ENCODE measurements at regions not wholly inside any gene's neighbourhood (a gene's known extent, or its start where the extent isn't known, plus 50 kb on each side); places are given as distances from the start of the nearest gene placed in this dataset.

DNA sequence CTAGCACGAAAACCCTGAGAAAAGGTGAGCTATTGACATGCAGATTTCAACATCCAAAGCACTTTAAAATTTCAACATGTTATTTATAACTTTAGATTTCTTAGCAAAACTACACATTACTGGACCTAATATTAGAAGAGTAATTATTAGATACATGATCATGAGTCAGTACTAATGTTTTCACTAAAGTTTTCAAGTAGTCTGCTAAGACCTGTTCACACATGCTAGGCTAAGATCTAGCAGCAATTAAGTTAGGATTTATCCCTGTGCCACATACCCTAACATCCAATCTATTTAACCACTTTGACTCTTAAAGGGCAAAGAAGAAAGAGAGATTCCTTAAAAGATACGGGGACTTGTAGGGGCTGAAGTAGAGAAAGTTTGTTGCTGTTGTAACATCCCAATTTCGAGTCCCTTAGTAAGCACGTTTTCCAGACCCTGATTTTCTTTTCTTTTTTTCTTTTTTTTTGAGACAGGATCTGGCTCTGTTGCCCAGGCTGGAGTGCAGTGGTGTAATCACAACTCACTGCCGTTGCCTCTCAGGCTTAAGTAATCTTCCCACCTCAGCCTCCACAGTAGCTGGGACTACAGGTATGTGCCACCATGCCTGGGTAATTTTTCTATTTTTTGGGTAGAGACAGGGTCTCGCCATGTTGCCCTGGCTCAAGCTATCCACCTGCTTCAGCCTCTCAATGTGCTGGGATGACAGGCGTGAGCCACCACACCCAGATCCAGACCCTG lies 102.5 kb upstream of the ATF7IP start:
- no peak overlapping the region for H3K27ac ChIP-seq (ENCODE audit: low read depth in 2 of 2, low read length in 2 of 2)

DNA sequence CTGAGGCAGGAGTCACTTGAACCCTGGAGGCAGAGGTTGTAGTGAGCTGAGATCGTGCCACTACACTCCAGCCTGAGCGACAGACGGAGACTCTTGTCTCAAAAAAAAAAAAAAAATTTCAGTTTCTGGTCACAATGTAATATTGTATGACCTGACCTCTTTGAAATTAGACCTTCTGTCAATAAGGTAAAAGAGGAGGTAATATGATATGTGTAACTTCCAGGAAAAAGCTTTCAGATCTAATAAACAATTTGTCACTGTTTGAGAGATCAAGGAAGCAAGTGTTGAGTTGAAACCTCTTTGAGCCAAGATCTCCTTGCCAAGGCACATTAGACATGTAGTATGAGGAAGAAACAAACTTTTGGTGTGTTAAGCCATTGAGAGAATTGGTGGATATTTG lies 101.7 kb upstream of the ATF7IP start:
- Histone ChIP-seq H3K9ac (ENCODE audit: low read length in 3 of 3) (no peak overlapping the region), H3K4me1 (ENCODE audit: control insufficient read depth in 2 of 3, insufficient read depth in 2 of 3, low read depth in 1 of 3, low read length in 3 of 3) (peaks cover 7 to 11% (median 7%) of the 10 kb centered on the region in 3 donors), H3K27me3 (ENCODE audit: control insufficient read depth, insufficient read depth, low read length) (no peaks in the 10 kb centered on the region), H3K9me3 (ENCODE audit: control insufficient read depth in 2 of 3, insufficient read depth in 1 of 3, low read length in 3 of 3) (peaks cover 0 to 9% (median 0%) of the 10 kb centered on the region in 3 donors), H3K27ac (ENCODE audit: low read depth in 2 of 2, low read length in 2 of 2) (no peak overlapping the region), H3K4me3 (ENCODE audit: low read length in 3 of 3) (no peak overlapping the region), H3K36me3 (ENCODE audit: control insufficient read depth in 2 of 3, insufficient read depth in 3 of 3, low read length in 3 of 3) (no peaks in the 10 kb centered on the region)
- DNase-seq = no peak
- intact Hi-C loops (cut with DNase I) = no loop called here
- FAIRE-seq = no peak
- TF ChIP-seq CTCF (IDR thresholded peaks at IDR 0.05; ENCODE audit: borderline replicate concordance, extremely low read depth, insufficient read depth) = no peak

More for the DNA sequence above, 102.5 kb upstream of the ATF7IP start:
- Histone ChIP-seq H3K27me3 (ENCODE audit: control insufficient read depth, insufficient read depth, low read length) (no peaks in the 10 kb centered on the region), H3K4me3 (ENCODE audit: low read length in 3 of 3) (no peak overlapping the region), H3K4me1 (ENCODE audit: control insufficient read depth in 2 of 3, insufficient read depth in 2 of 3, low read depth in 1 of 3, low read length in 3 of 3) (peaks cover 10 to 16% (median 14%) of the 10 kb centered on the region in 3 donors), H3K9ac (ENCODE audit: low read length in 3 of 3) (no peak overlapping the region), H3K36me3 (ENCODE audit: control insufficient read depth in 2 of 3, insufficient read depth in 3 of 3, low read length in 3 of 3) (no peaks in the 10 kb centered on the region), H3K9me3 (ENCODE audit: control insufficient read depth in 2 of 3, insufficient read depth in 1 of 3, low read length in 3 of 3) (peaks cover 0 to 9% (median 0%) of the 10 kb centered on the region in 3 donors)
- no peak for FAIRE-seq
- no peak for DNase-seq
- TF ChIP-seq CTCF (IDR thresholded peaks at IDR 0.05; ENCODE audit: borderline replicate concordance, extremely low read depth, insufficient read depth) = no peak
- intact Hi-C loops (cut with DNase I) = no loop called here

GRCh38 chr12:14264316-14264715 lies 101.2 kb upstream of the ATF7IP start:
- H3K4me3 ChIP-seq (ENCODE audit: low read length in 3 of 3) = no peak overlapping the region
- H3K4me1 ChIP-seq (ENCODE audit: control insufficient read depth in 2 of 3, insufficient read depth in 2 of 3, low read depth in 1 of 3, low read length in 3 of 3) = peaks cover 5 to 11% (median 7%) of the 10 kb centered on the region in 3 donors
- TF ChIP-seq CTCF (IDR thresholded peaks at IDR 0.05; ENCODE audit: borderline replicate concordance, extremely low read depth, insufficient read depth) = no peak
- no peak overlapping the region for H3K27ac ChIP-seq (ENCODE audit: low read depth in 2 of 2, low read length in 2 of 2)
- H3K36me3 ChIP-seq (ENCODE audit: control insufficient read depth in 2 of 3, insufficient read depth in 3 of 3, low read length in 3 of 3) = no peaks in the 10 kb centered on the region
- intact Hi-C loops (cut with DNase I) = no loop called here
- peaks cover 0 to 9% (median 0%) of the 10 kb centered on the region in 3 donors for H3K9me3 ChIP-seq (ENCODE audit: control insufficient read depth in 2 of 3, insufficient read depth in 1 of 3, low read length in 3 of 3)
- H3K9ac ChIP-seq (ENCODE audit: low read length in 3 of 3) = no peak overlapping the region
- no peaks in the 10 kb centered on the region for H3K27me3 ChIP-seq (ENCODE audit: control insufficient read depth, insufficient read depth, low read length)
- FAIRE-seq (no peak), DNase-seq (no peak)
